Peyer's patch (tissue), 4 donors: ENCODE measurements at regions not wholly inside any gene's neighbourhood (a gene's known extent, or its start where the extent isn't known, plus 50 kb on each side); places are given as distances from the start of the nearest gene placed in this dataset.

Experiments used
- DNase-seq, 3 donors: peaks; one replicate each; pipeline ENCODE4 v3.0.0-alpha.2; 2017 to 2019
- H3K27ac ChIP-seq, 4 donors: fragments of 200-600 bp; sonication (generic); one replicate each; pipeline ENCODE4 v1.5.1; 2016 to 2019
- H3K27me3 ChIP-seq, 2 donors: fragments of 200-600 bp; sonication (generic); one replicate each; pipeline ENCODE4 v1.5.1; 2019
- H3K36me3 ChIP-seq, 3 donors: fragments of 200-600 bp; sonication (generic); one replicate each; pipeline ENCODE4 v1.5.1; 2016 to 2019
- H3K4me1 ChIP-seq, 4 donors: fragments of 200-600 bp; sonication (generic); one replicate each; pipeline ENCODE4 v1.5.1; 2016 to 2019
- H3K4me3 ChIP-seq, 4 donors: fragments of 200-600 bp; sonication (generic); 1 replicate in 3 of 4; 2 replicates in 1 of 4; pipeline ENCODE4 v1.5.1; 2016 to 2019; ENCODE audit warnings: mild to moderate bottlenecking in 1 of 4
- H3K9me3 ChIP-seq, 4 donors: fragments of 200-600 bp; sonication (generic); one replicate each; pipeline ENCODE4 v1.5.1; 2016 to 2019; ENCODE audit warnings: mild to moderate bottlenecking in 1 of 4
- CTCF ChIP-seq, 6 experiments: fragments of 450-650 bp in 4 of 6; fragments of 200-600 bp in 2 of 6; sonication (generic) in 1 of 6; IDR thresholded peaks; one replicate each; pipeline ENCODE4 v1.5.1; 2017 to 2019; ENCODE audit warnings: antibody characterized with exemption in 6 of 6, mild to moderate bottlenecking in 3 of 6, moderate library complexity in 1 of 6
- POLR2A ChIP-seq, 2 donors: fragments of 450-650 bp; IDR thresholded peaks; one replicate each; pipeline ENCODE4 v1.5.1; 2017; ENCODE audit warnings: antibody characterized with exemption in 2 of 2, mild to moderate bottlenecking in 2 of 2, moderate library complexity in 2 of 2

GRCh38 chr9:87148331-87149104 is 201.2 kb upstream of the GAS1 start:
- H3K27me3 ChIP-seq: no peaks in the 10 kb centered on the region
- no peaks in the 10 kb centered on the region for H3K36me3 ChIP-seq
- no peaks in the 10 kb centered on the region for H3K9me3 ChIP-seq
- TF ChIP-seq POLR2A (IDR thresholded peaks at IDR 0.05): no peak
- TF ChIP-seq CTCF (IDR thresholded peaks at IDR 0.05): no peak
- H3K4me3 ChIP-seq: peak overlapping the region in 2 of 4 donors; percentile 29 to 47
- peak; percentile 18 to 65 (median 58) for DNase-seq
- no peaks in the 10 kb centered on the region for H3K4me1 ChIP-seq
- H3K27ac ChIP-seq: peak overlapping the region; percentile 13 to 87 (median 57)

- Histone ChIP-seq H3K4me3 (no peak overlapping the region), H3K27ac (no peak overlapping the region), H3K4me1 (no peaks in the 10 kb centered on the region), H3K27me3 (no peaks in the 10 kb centered on the region), H3K36me3 (no peaks in the 10 kb centered on the region), H3K9me3 (no peaks in the 10 kb centered on the region)
- no peak for DNase-seq
- TF ChIP-seq POLR2A (IDR thresholded peaks at IDR 0.05) (no peak), CTCF (IDR thresholded peaks at IDR 0.05) (no peak)
Measured at GRCh38 chr9:87149799-87150198, 202.5 kb upstream of the GAS1 start.

GRCh38 chr9:87152256-87152655 is 204.9 kb upstream of the GAS1 start:
- DNase-seq: no peak
- Histone ChIP-seq H3K4me1 (no peaks in the 10 kb centered on the region), H3K4me3 (no peak overlapping the region), H3K27me3 (no peaks in the 10 kb centered on the region), H3K27ac (no peak overlapping the region), H3K9me3 (no peaks in the 10 kb centered on the region), H3K36me3 (no peaks in the 10 kb centered on the region)
- no peak for TF ChIP-seq CTCF (IDR thresholded peaks at IDR 0.05)
- TF ChIP-seq POLR2A (IDR thresholded peaks at IDR 0.05): no peak

GRCh38 chr9:87156247-87156646 is 208.9 kb upstream of the GAS1 start:
- Histone ChIP-seq H3K27me3 (no peaks in the 10 kb centered on the region), H3K9me3 (no peaks in the 10 kb centered on the region), H3K4me3 (no peak overlapping the region), H3K36me3 (no peaks in the 10 kb centered on the region), H3K27ac (no peak overlapping the region), H3K4me1 (no peaks in the 10 kb centered on the region)
- DNase-seq: no peak
- TF ChIP-seq POLR2A (IDR thresholded peaks at IDR 0.05) (no peak), CTCF (IDR thresholded peaks at IDR 0.05) (no peak)

GRCh38 chr9:87157366-87158031 is 210.2 kb upstream of the GAS1 start:
- no peak for DNase-seq
- TF ChIP-seq POLR2A (IDR thresholded peaks at IDR 0.05) (no peak), CTCF (IDR thresholded peaks at IDR 0.05) (no peak)
- Histone ChIP-seq H3K4me3 (no peak overlapping the region), H3K36me3 (no peaks in the 10 kb centered on the region), H3K27me3 (no peaks in the 10 kb centered on the region), H3K4me1 (no peaks in the 10 kb centered on the region), H3K27ac (no peak overlapping the region), H3K9me3 (no peaks in the 10 kb centered on the region)
